OCI-LY3 (cell line): ENCODE measurements at regions not wholly inside any gene's neighbourhood (a gene's known extent, or its start where the extent isn't known, plus 50 kb on each side); places are given as distances from the start of the nearest gene placed in this dataset.

Source experiments
- EZH2phosphoT487 ChIP-seq: fragments of 200-600 bp; shearing (Covaris generic); IDR thresholded peaks from 2 replicates; pipeline ENCODE4 v1.6.1; 2018; ENCODE audit warnings: antibody characterized with exemption, mixed run types, low read depth
- TF ChIP-seq, protein P1 (sequence below): fragments of 200-600, 300-600 bp; sonication (generic); IDR thresholded peaks from 2 replicates; pipeline ENCODE4 v1.5.1; 2014; ENCODE audit warnings: antibody characterized with exemption, low read length, low read depth

DNA sequence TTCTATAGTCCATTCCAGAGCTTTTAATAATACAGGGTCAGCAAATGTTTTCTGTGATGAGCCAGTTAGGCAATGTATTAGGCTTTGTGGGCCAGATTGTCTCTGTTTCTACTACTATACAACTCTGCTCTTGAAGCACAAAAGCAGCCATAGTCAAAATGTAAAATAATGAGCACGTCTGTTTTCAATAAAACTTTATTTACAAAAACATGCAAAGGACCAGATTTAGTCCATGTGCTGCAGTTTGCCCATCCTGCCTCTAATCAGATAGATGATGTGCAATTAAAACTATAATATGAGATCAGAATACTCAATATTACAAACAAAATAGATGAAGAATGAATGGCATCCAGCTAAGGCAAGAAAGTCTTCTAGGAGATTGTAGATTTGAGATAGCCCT lies 127.8 kb upstream of the FRMPD4 start:
- TF ChIP-seq, protein P1, sequence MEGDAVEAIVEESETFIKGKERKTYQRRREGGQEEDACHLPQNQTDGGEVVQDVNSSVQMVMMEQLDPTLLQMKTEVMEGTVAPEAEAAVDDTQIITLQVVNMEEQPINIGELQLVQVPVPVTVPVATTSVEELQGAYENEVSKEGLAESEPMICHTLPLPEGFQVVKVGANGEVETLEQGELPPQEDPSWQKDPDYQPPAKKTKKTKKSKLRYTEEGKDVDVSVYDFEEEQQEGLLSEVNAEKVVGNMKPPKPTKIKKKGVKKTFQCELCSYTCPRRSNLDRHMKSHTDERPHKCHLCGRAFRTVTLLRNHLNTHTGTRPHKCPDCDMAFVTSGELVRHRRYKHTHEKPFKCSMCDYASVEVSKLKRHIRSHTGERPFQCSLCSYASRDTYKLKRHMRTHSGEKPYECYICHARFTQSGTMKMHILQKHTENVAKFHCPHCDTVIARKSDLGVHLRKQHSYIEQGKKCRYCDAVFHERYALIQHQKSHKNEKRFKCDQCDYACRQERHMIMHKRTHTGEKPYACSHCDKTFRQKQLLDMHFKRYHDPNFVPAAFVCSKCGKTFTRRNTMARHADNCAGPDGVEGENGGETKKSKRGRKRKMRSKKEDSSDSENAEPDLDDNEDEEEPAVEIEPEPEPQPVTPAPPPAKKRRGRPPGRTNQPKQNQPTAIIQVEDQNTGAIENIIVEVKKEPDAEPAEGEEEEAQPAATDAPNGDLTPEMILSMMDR = no peak
- no peak for TF ChIP-seq EZH2phosphoT487
